Choroid plexus epithelial cell (primary cell): ENCODE measurements at regions not wholly inside any gene's neighbourhood (a gene's known extent, or its start where the extent isn't known, plus 50 kb on each side); places are given as distances from the start of the nearest gene placed in this dataset.

Experiments
- DNase-seq: peaks from one replicate; pipeline ENCODE4 v3.0.0-alpha.2; 2010; ENCODE audit warnings: low read depth
- H3K4me3 ChIP-seq: 2 replicates; pipeline ENCODE4 v1.5.1; 2011; ENCODE audit warnings: low read depth, mild to moderate bottlenecking, control low read depth, low read length, moderate library complexity
- TF ChIP-seq, protein P1 (sequence below): conservative IDR thresholded peaks from 2 replicates; pipeline ENCODE4 v1.5.1; 2011; ENCODE audit warnings: low read depth, mild to moderate bottlenecking, control low read depth, inconsistent platforms, low read length, moderate library complexity

- H3K4me3 ChIP-seq, result no peak overlapping the region
- TF ChIP-seq, protein P1, sequence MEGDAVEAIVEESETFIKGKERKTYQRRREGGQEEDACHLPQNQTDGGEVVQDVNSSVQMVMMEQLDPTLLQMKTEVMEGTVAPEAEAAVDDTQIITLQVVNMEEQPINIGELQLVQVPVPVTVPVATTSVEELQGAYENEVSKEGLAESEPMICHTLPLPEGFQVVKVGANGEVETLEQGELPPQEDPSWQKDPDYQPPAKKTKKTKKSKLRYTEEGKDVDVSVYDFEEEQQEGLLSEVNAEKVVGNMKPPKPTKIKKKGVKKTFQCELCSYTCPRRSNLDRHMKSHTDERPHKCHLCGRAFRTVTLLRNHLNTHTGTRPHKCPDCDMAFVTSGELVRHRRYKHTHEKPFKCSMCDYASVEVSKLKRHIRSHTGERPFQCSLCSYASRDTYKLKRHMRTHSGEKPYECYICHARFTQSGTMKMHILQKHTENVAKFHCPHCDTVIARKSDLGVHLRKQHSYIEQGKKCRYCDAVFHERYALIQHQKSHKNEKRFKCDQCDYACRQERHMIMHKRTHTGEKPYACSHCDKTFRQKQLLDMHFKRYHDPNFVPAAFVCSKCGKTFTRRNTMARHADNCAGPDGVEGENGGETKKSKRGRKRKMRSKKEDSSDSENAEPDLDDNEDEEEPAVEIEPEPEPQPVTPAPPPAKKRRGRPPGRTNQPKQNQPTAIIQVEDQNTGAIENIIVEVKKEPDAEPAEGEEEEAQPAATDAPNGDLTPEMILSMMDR, result no peak
- no peak for DNase-seq
These were observed 442.9 kb upstream of the CTSO start for GRCh38 chr4:156396534-156396933.

DNA sequence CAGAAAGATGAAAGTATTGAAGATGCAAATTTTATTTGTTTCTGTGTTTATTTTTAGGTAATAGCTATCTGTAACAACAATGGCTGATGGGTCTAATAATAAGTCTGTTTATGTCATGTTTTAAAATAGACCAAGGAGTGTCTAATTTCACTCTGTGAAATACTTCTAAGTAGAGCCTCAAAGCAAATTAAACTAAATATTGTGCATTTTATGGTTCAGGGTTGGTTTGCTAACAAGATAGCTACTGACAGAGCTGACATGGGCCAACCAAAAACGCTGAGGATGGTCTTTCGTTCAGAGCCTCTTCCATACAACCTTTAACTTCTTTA, 437.6 kb upstream of the CTSO start:
- no peak overlapping the region for H3K4me3 ChIP-seq
- TF ChIP-seq, protein P1, result no peak
- DNase-seq, result peak; percentile 10

- TF ChIP-seq, protein P1, result no peak
- peak; percentile 67 for DNase-seq
- H3K4me3 ChIP-seq, result no peak overlapping the region
These were observed 437.1 kb upstream of the CTSO start for GRCh38 chr4:156390599-156391324.

GRCh38 chr4:156388826-156389225, 435.2 kb upstream of the CTSO start:
- TF ChIP-seq, protein P1, result no peak
- peak; percentile 80 for DNase-seq
- no peak overlapping the region for H3K4me3 ChIP-seq

DNA sequence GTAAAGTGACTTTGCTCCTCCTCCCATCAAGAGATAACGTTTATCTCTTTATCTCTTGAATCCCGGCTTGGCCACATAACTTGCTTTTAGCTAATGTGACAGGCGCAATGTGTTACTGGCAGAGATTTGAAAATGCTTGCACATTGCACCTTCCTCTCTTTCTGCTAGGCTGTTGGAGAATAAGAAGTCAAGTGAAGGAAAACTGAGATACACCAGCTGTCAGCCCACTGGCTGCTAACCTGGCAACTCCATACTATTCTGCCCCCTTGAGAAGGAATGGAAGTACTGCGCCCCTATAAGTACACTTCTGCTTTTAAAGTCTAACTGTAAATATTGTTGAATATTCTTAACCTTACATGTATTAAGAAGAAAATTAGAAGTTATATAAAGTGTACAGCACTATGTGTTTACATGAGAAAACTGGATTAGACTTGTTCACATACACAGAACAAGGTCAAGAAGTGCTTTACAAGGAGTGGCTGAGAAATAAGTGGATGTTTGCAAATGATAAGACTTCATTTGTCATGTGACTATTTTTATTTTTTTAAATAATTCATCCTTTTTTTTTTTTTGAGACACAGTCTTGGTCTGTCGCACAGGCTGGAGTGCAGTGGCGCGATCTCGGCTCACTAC, 424.5 kb upstream of the CTSO start:
- TF ChIP-seq, protein P1, result peak; percentile 70
- H3K4me3 ChIP-seq, result no peak overlapping the region
- DNase-seq, result peak; percentile 73

- no peak overlapping the region for H3K4me3 ChIP-seq
- TF ChIP-seq, protein P1, result no peak
- peak; percentile 89 for DNase-seq
These were observed 423.5 kb upstream of the CTSO start for GRCh38 chr4:156377036-156377710.
